ENCODE measurements at regions not wholly inside any gene's neighbourhood (a gene's known extent, or its start where the extent isn't known, plus 50 kb on each side); places are given as distances from the start of the nearest gene placed in this dataset.

GRCh38 chr7:155224116-155224811 lies 73.4 kb upstream of the INSIG1 start:
- Histone ChIP-seq H3K9ac (ENCODE audit: low read length) (no peak overlapping the region), H3K4me2 (ENCODE audit: low read length) (no peak overlapping the region), H3K9me3 (ENCODE audit: control insufficient read depth in 1 of 2, insufficient read depth in 1 of 2, low read depth in 1 of 2, low read length in 2 of 2) (no peaks in the 10 kb centered on the region), H3K27ac (ENCODE audit: low read depth, low read length) (no peak overlapping the region), H3K4me3 (replicated peaks in 1 of 2; ENCODE audit: low read depth in 1 of 2, low read length in 2 of 2) (no peak overlapping the region), H4K20me1 (ENCODE audit: insufficient read depth) (no peaks in the 10 kb centered on the region), H3K4me1 (ENCODE audit: control insufficient read depth in 1 of 2, insufficient read depth in 2 of 2, low read length in 2 of 2) (peaks cover 3 to 5% of the 10 kb centered on the region in 2 experiments; a peak in 2 of 4 replicates), H3K79me2 (ENCODE audit: insufficient read depth, low read length) (no peaks in the 10 kb centered on the region), H3K27me3 (ENCODE audit: insufficient read depth, low read length) (no peaks in the 10 kb centered on the region), H3K9me2 (ENCODE audit: insufficient read depth) (no peaks in the 10 kb centered on the region), H2AFZ (ENCODE audit: low read depth, low read length, poor library complexity, severe bottlenecking) (no peak overlapping the region), H3K36me3 (ENCODE audit: control insufficient read depth in 1 of 2, insufficient read depth in 2 of 2, low read length in 2 of 2) (no peaks in the 10 kb centered on the region)
- TF ChIP-seq SP1 (IDR thresholded peaks at IDR 0.05; ENCODE audit: low read depth) (no peak), JUND (IDR thresholded peaks at IDR 0.05) (no peak), TCF7L2 (IDR thresholded peaks at IDR 0.05; ENCODE audit: borderline replicate concordance, extremely low read depth, insufficient read depth, insufficient read length) (peak; percentile 70)
- ChIA-PET POLR2A (no interaction called here), RAD21 (ENCODE audit: low non-redundant PET in 1 of 2, low total read pairs in 2 of 2, uncharacterized antibody in 2 of 2, unreplicated experiment in 2 of 2) (no interaction called here), CTCF (no interaction called here)
- no TSS peak for BruUV-seq (replicated peaks)
- intact Hi-C loops (cut with micrococcal nuclease): no loop called here
- DNase-seq (ENCODE audit: low read depth, low spot score) (no peak), ATAC-seq (no peak)

- Histone ChIP-seq H3K9me2 (ENCODE audit: insufficient read depth) (no peaks in the 10 kb centered on the region), H3K4me3 (replicated peaks in 1 of 2; ENCODE audit: low read depth in 1 of 2, low read length in 2 of 2) (no peak overlapping the region), H3K9me3 (ENCODE audit: control insufficient read depth in 1 of 2, insufficient read depth in 1 of 2, low read depth in 1 of 2, low read length in 2 of 2) (no peaks in the 10 kb centered on the region), H3K27me3 (ENCODE audit: insufficient read depth, low read length) (no peaks in the 10 kb centered on the region), H3K4me1 (ENCODE audit: control insufficient read depth in 1 of 2, insufficient read depth in 2 of 2, low read length in 2 of 2) (peaks cover 5 to 13% of the 10 kb centered on the region in 2 experiments; a peak in 3 of 4 replicates), H3K4me2 (ENCODE audit: low read length) (no peak overlapping the region), H2AFZ (ENCODE audit: low read depth, low read length, poor library complexity, severe bottlenecking) (no peak overlapping the region), H3K27ac (ENCODE audit: low read depth, low read length) (no peak overlapping the region), H3K79me2 (ENCODE audit: insufficient read depth, low read length) (no peaks in the 10 kb centered on the region), H3K9ac (ENCODE audit: low read length) (no peak overlapping the region), H3K36me3 (ENCODE audit: control insufficient read depth in 1 of 2, insufficient read depth in 2 of 2, low read length in 2 of 2) (no peaks in the 10 kb centered on the region), H4K20me1 (ENCODE audit: insufficient read depth) (no peaks in the 10 kb centered on the region)
- no peak for ATAC-seq
- no TSS peak for BruUV-seq (replicated peaks)
- ChIA-PET RAD21 (ENCODE audit: low non-redundant PET in 1 of 2, low total read pairs in 2 of 2, uncharacterized antibody in 2 of 2, unreplicated experiment in 2 of 2) (no interaction called here), CTCF (no interaction called here), POLR2A (no interaction called here)
- no peak for TF ChIP-seq ATF3 (IDR thresholded peaks at IDR 0.05)
- intact Hi-C loops (cut with micrococcal nuclease): no loop called here
- DNase-seq (ENCODE audit: low read depth, low spot score): no peak
These were observed 72.6 kb upstream of the INSIG1 start for GRCh38 chr7:155225095-155225494.
